Chondrocyte (in vitro differentiated cells): ENCODE measurements at regions not wholly inside any gene's neighbourhood (a gene's known extent, or its start where the extent isn't known, plus 50 kb on each side); places are given as distances from the start of the nearest gene placed in this dataset.
A peak's percentile ranks its signal among the peaks of the same experiment; 100 is the strongest.

ENCODE experiments used
- DNase-seq: peaks from one replicate; pipeline ENCODE4 v3.0.0; 2021; ENCODE audit warnings: mixed read lengths, low spot score
- H3K27ac Mint-ChIP-seq: one replicate; pipeline ENCODE4 v1.8.0; 2021; ENCODE audit warnings: mild to moderate bottlenecking, moderate library complexity, mixed read lengths; ENCODE audit not compliant: unreplicated experiment
- H3K27me3 Mint-ChIP-seq: 2 replicates; pipeline ENCODE4 v1.8.0; 2021; ENCODE audit warnings: low read depth, mixed read lengths
- H3K36me3 Mint-ChIP-seq: 2 replicates; pipeline ENCODE4 v1.8.0; 2021; ENCODE audit warnings: low read depth, mixed read lengths
- H3K4me1 Mint-ChIP-seq: 2 replicates; pipeline ENCODE4 v1.8.0; 2021; ENCODE audit warnings: low read depth, mild to moderate bottlenecking, mixed read lengths
- H3K4me3 Mint-ChIP-seq: one replicate; pipeline ENCODE4 v1.8.0; 2021; ENCODE audit warnings: mild to moderate bottlenecking, moderate library complexity, mixed read lengths; ENCODE audit not compliant: unreplicated experiment
- H3K9me3 Mint-ChIP-seq: 2 replicates; pipeline ENCODE4 v1.8.0; 2021; ENCODE audit warnings: low read depth, mixed read lengths
- CTCF ChIP-seq: fragments of 200-600 bp; sonication (generic); IDR thresholded peaks from 2 replicates; pipeline ENCODE4 v1.5.0; 2021; ENCODE audit warnings: antibody characterized with exemption, mild to moderate bottlenecking, moderate library complexity

GRCh38 chr5:159640446-159640845 is 275.8 kb upstream of the ADRA1B start:
- Mint-ChIP-seq H3K36me3 (peaks cover 4% of the 10 kb centered on the region), H3K27ac (no peak overlapping the region), H3K4me1 (no peaks in the 10 kb centered on the region), H3K27me3 (peaks cover 24% of the 10 kb centered on the region), H3K9me3 (peaks cover 11% of the 10 kb centered on the region), H3K4me3 (no peak overlapping the region)
- TF ChIP-seq CTCF: no peak
- DNase-seq: no peak

GRCh38 chr5:159640921-159641320 is 275.4 kb upstream of the ADRA1B start:
- DNase-seq: no peak
- H3K4me3 Mint-ChIP-seq: no peak overlapping the region
- H3K36me3 Mint-ChIP-seq: peaks cover 4% of the 10 kb centered on the region
- TF ChIP-seq CTCF: no peak
- H3K4me1 Mint-ChIP-seq: no peaks in the 10 kb centered on the region
- peaks cover 11% of the 10 kb centered on the region for H3K9me3 Mint-ChIP-seq
- H3K27ac Mint-ChIP-seq: no peak overlapping the region
- peaks cover 24% of the 10 kb centered on the region for H3K27me3 Mint-ChIP-seq

- Mint-ChIP-seq H3K9me3 (peaks cover 11% of the 10 kb centered on the region), H3K36me3 (peaks cover 4% of the 10 kb centered on the region), H3K27me3 (peaks cover 29% of the 10 kb centered on the region), H3K4me3 (no peak overlapping the region), H3K4me1 (no peaks in the 10 kb centered on the region), H3K27ac (no peak overlapping the region)
- no peak for DNase-seq
- TF ChIP-seq CTCF: no peak
Measured at GRCh38 chr5:159641371-159642039, 274.8 kb upstream of the ADRA1B start.

GRCh38 chr5:159642379-159642778 is 273.9 kb upstream of the ADRA1B start:
- no peak overlapping the region for H3K27ac Mint-ChIP-seq
- H3K36me3 Mint-ChIP-seq: peaks cover 3% of the 10 kb centered on the region
- no peak overlapping the region for H3K4me3 Mint-ChIP-seq
- H3K27me3 Mint-ChIP-seq: peaks cover 33% of the 10 kb centered on the region
- no peak for DNase-seq
- no peaks in the 10 kb centered on the region for H3K4me1 Mint-ChIP-seq
- H3K9me3 Mint-ChIP-seq: peaks cover 3% of the 10 kb centered on the region
- peak; percentile 58 for TF ChIP-seq CTCF

- H3K9me3 Mint-ChIP-seq: no peaks in the 10 kb centered on the region
- H3K36me3 Mint-ChIP-seq: no peaks in the 10 kb centered on the region
- no peaks in the 10 kb centered on the region for H3K4me1 Mint-ChIP-seq
- DNase-seq: no peak
- H3K27me3 Mint-ChIP-seq: peaks cover 27% of the 10 kb centered on the region
- no peak overlapping the region for H3K4me3 Mint-ChIP-seq
- no peak for TF ChIP-seq CTCF
- no peak overlapping the region for H3K27ac Mint-ChIP-seq
Measured at GRCh38 chr5:159644053-159644452, 272.2 kb upstream of the ADRA1B start.
